Activated CD4-positive, alpha-beta T cell treated with anti-CD3 and anti-CD28 coated beads, Interleukin-2, amount 10 ng/mL, durations not matched to agents 24 days and 14 days (primary cell): ENCODE measurements at regions not wholly inside any gene's neighbourhood (a gene's known extent, or its start where the extent isn't known, plus 50 kb on each side); places are given as distances from the start of the nearest gene placed in this dataset.
"Not testable (repeated sequence)": the region's sequence is repeated elsewhere in the genome, so short reads cannot be mapped to it uniquely, and the experiment has no call there.

ENCODE experiments used
- DNase-seq: peaks from one replicate; pipeline ENCODE4 v3.0.0; 2022
- H3K27ac Mint-ChIP-seq: one replicate; pipeline ENCODE4 v1.8.0; 2022; ENCODE audit warnings: mild to moderate bottlenecking, mixed read lengths
- H3K27me3 Mint-ChIP-seq: one replicate; pipeline ENCODE4 v1.8.0; 2022; ENCODE audit warnings: mixed read lengths
- H3K36me3 Mint-ChIP-seq: one replicate; pipeline ENCODE4 v1.8.0; 2022; ENCODE audit warnings: low read depth, mild to moderate bottlenecking, mixed read lengths
- H3K4me1 Mint-ChIP-seq: one replicate; pipeline ENCODE4 v1.8.0; 2021; ENCODE audit warnings: mixed read lengths
- H3K4me3 Mint-ChIP-seq: one replicate; pipeline ENCODE4 v1.8.0; 2022; ENCODE audit warnings: mild to moderate bottlenecking, moderate library complexity, mixed read lengths
- H3K9me3 Mint-ChIP-seq: one replicate; pipeline ENCODE4 v1.8.0; 2021; ENCODE audit warnings: mixed read lengths
- intact Hi-C: fragments of 100-400 bp; cut with micrococcal nuclease; formaldehyde crosslinking; loops from one replicate; pipeline ENCODE4 v1.15.1; 2023

GRCh38 chr12:34273703-34274102, 251.4 kb downstream of the ALG10 start:
- H3K36me3 Mint-ChIP-seq, intact Hi-C loops, H3K27ac Mint-ChIP-seq, H3K27me3 Mint-ChIP-seq, H3K4me3 Mint-ChIP-seq, DNase-seq, H3K4me1 Mint-ChIP-seq: not testable (repeated sequence)
- peaks cover 18% of the 10 kb centered on the region for H3K9me3 Mint-ChIP-seq

GRCh38 chr12:34275129-34275528, 252.8 kb downstream of the ALG10 start:
- Mint-ChIP-seq H3K4me3 (no peak overlapping the region), H3K36me3 (no peaks in the 10 kb centered on the region), H3K4me1 (no peaks in the 10 kb centered on the region), H3K9me3 (peaks cover 19% of the 10 kb centered on the region), H3K27ac (no peak overlapping the region), H3K27me3 (no peaks in the 10 kb centered on the region)
- no peak for DNase-seq
- intact Hi-C loops = no loop called here

GRCh38 chr12:34286483-34286882, 264.2 kb downstream of the ALG10 start:
- H3K27me3 Mint-ChIP-seq = no peaks in the 10 kb centered on the region
- H3K9me3 Mint-ChIP-seq = peaks cover 16% of the 10 kb centered on the region
- intact Hi-C loops = no loop called here
- no peaks in the 10 kb centered on the region for H3K36me3 Mint-ChIP-seq
- no peaks in the 10 kb centered on the region for H3K4me1 Mint-ChIP-seq
- H3K27ac Mint-ChIP-seq = no peak overlapping the region
- H3K4me3 Mint-ChIP-seq = no peak overlapping the region
- no peak for DNase-seq

GRCh38 chr12:34286934-34287333, 264.6 kb downstream of the ALG10 start:
- no peaks in the 10 kb centered on the region for H3K36me3 Mint-ChIP-seq
- H3K27me3 Mint-ChIP-seq = no peaks in the 10 kb centered on the region
- no peak overlapping the region for H3K4me3 Mint-ChIP-seq
- intact Hi-C loops = no loop called here
- no peaks in the 10 kb centered on the region for H3K4me1 Mint-ChIP-seq
- DNase-seq = no peak
- H3K9me3 Mint-ChIP-seq = peaks cover 16% of the 10 kb centered on the region
- no peak overlapping the region for H3K27ac Mint-ChIP-seq

- Mint-ChIP-seq H3K4me1 (no peaks in the 10 kb centered on the region), H3K36me3 (no peaks in the 10 kb centered on the region), H3K4me3 (no peak overlapping the region), H3K27me3 (no peaks in the 10 kb centered on the region), H3K9me3 (peaks cover 16% of the 10 kb centered on the region), H3K27ac (no peak overlapping the region)
- DNase-seq = no peak
- intact Hi-C loops = no loop called here
Observed at GRCh38 chr12:34287437-34287836, 265.1 kb downstream of the ALG10 start.

GRCh38 chr12:34287986-34288962, 266.0 kb downstream of the ALG10 start:
- peaks cover 22% of the 10 kb centered on the region for H3K9me3 Mint-ChIP-seq
- no peaks in the 10 kb centered on the region for H3K4me1 Mint-ChIP-seq
- no peak overlapping the region for H3K27ac Mint-ChIP-seq
- no peaks in the 10 kb centered on the region for H3K36me3 Mint-ChIP-seq
- H3K4me3 Mint-ChIP-seq = no peak overlapping the region
- H3K27me3 Mint-ChIP-seq = no peaks in the 10 kb centered on the region
- intact Hi-C loops = no loop called here
- no peak for DNase-seq

GRCh38 chr12:34288963-34289345, 266.7 kb downstream of the ALG10 start:
- Mint-ChIP-seq H3K4me1 (no peaks in the 10 kb centered on the region), H3K27ac (no peak overlapping the region), H3K27me3 (no peaks in the 10 kb centered on the region), H3K9me3 (peaks cover 27% of the 10 kb centered on the region), H3K4me3 (no peak overlapping the region), H3K36me3 (no peaks in the 10 kb centered on the region)
- intact Hi-C loops = no loop called here
- no peak for DNase-seq

GRCh38 chr12:34289431-34290380, 267.4 kb downstream of the ALG10 start:
- H3K9me3 Mint-ChIP-seq = peaks cover 32% of the 10 kb centered on the region
- H3K36me3 Mint-ChIP-seq = no peaks in the 10 kb centered on the region
- DNase-seq = no peak
- no peaks in the 10 kb centered on the region for H3K27me3 Mint-ChIP-seq
- intact Hi-C loops = no loop called here
- no peak overlapping the region for H3K4me3 Mint-ChIP-seq
- no peak overlapping the region for H3K27ac Mint-ChIP-seq
- H3K4me1 Mint-ChIP-seq = no peaks in the 10 kb centered on the region

- DNase-seq = no peak
- no peaks in the 10 kb centered on the region for H3K27me3 Mint-ChIP-seq
- H3K9me3 Mint-ChIP-seq = peaks cover 37% of the 10 kb centered on the region
- H3K27ac Mint-ChIP-seq = no peak overlapping the region
- no peak overlapping the region for H3K4me3 Mint-ChIP-seq
- no peaks in the 10 kb centered on the region for H3K36me3 Mint-ChIP-seq
- intact Hi-C loops = no loop called here
- no peaks in the 10 kb centered on the region for H3K4me1 Mint-ChIP-seq
Observed at GRCh38 chr12:34290381-34290995, 268.2 kb downstream of the ALG10 start.

GRCh38 chr12:34291001-34291400, 268.7 kb downstream of the ALG10 start:
- Mint-ChIP-seq H3K27me3 (no peaks in the 10 kb centered on the region), H3K9me3 (peaks cover 37% of the 10 kb centered on the region), H3K4me3 (no peak overlapping the region), H3K36me3 (no peaks in the 10 kb centered on the region), H3K27ac (no peak overlapping the region), H3K4me1 (no peaks in the 10 kb centered on the region)
- intact Hi-C loops = no loop called here
- no peak for DNase-seq

GRCh38 chr12:34291426-34291901, 269.2 kb downstream of the ALG10 start:
- DNase-seq = no peak
- Mint-ChIP-seq H3K4me1 (no peaks in the 10 kb centered on the region), H3K27me3 (no peaks in the 10 kb centered on the region), H3K36me3 (no peaks in the 10 kb centered on the region), H3K4me3 (no peak overlapping the region), H3K27ac (no peak overlapping the region), H3K9me3 (peaks cover 37% of the 10 kb centered on the region)
- intact Hi-C loops = no loop called here

- no peak overlapping the region for H3K4me3 Mint-ChIP-seq
Observed at GRCh38 chr12:34292736-34293625, 270.7 kb downstream of the ALG10 start.

GRCh38 chr12:34294137-34294536, 271.8 kb downstream of the ALG10 start:
- no peaks in the 10 kb centered on the region for H3K27me3 Mint-ChIP-seq
- H3K36me3 Mint-ChIP-seq = no peaks in the 10 kb centered on the region
- H3K27ac Mint-ChIP-seq = no peak overlapping the region
- H3K4me1 Mint-ChIP-seq = no peaks in the 10 kb centered on the region
- H3K4me3 Mint-ChIP-seq = no peak overlapping the region
- H3K9me3 Mint-ChIP-seq = peaks cover 36% of the 10 kb centered on the region
- intact Hi-C loops = no loop called here
- no peak for DNase-seq

More at GRCh38 chr12:34292736-34293625, 270.7 kb downstream of the ALG10 start:
- no peak overlapping the region for H3K27ac Mint-ChIP-seq
- intact Hi-C loops = no loop called here
- no peaks in the 10 kb centered on the region for H3K36me3 Mint-ChIP-seq
- H3K4me1 Mint-ChIP-seq = no peaks in the 10 kb centered on the region
- no peak for DNase-seq
- no peaks in the 10 kb centered on the region for H3K27me3 Mint-ChIP-seq
- H3K9me3 Mint-ChIP-seq = peaks cover 30% of the 10 kb centered on the region
